HepG2 (cell line): ENCODE measurements at regions not wholly inside any gene's neighbourhood (a gene's known extent, or its start where the extent isn't known, plus 50 kb on each side); places are given as distances from the start of the nearest gene placed in this dataset.

ENCODE experiments used
- ATAC-seq: fragments of 200-7000 bp; cut with Tn5 transposase; 3 replicates; pipeline ENCODE4 v1.9.1; 2020; ENCODE audit warnings: mild to moderate bottlenecking, moderate library complexity
- BruUV-seq: library from RNA; stranded (reverse); fragments of 400-500 nt; replicated peaks from 2 replicates; lab custom pipeline; 2021; lab: Mats Ljungman, UMichigan
- CTCF ChIA-PET: fragments of 300-600 bp; formaldehyde crosslinking; extraction: SDS; loops from one replicate; lab custom pipeline; 2021; ENCODE audit warnings: low total read pairs, inconsistent platforms, low intra/inter-chr PET ratio; lab: Yijun Ruan, JAX
- POLR2A ChIA-PET: fragments of 350-600 bp; sonication (Branson Sonifier 250); formaldehyde crosslinking; loops from one replicate; lab custom pipeline; 2020; ENCODE audit warnings: antibody characterized with exemption, inconsistent platforms; lab: Yijun Ruan, JAX
- DNase-seq: peaks from one replicate; pipeline ENCODE4 v3.0.0-alpha.2; 2015; ENCODE audit warnings: low spot score
- FAIRE-seq: peaks from 3 replicates; lab custom pipeline; 2011; peaks lifted over from hg19 to GRCh38; lab: Jason Lieb, UNC
- H2AFZ ChIP-seq: one replicate; pipeline ENCODE4 v1.6.1; 2011; ENCODE audit warnings: low read length, inconsistent platforms
- H3K27ac ChIP-seq: fragments of 300-600 bp; 3 replicates; pipeline ENCODE4 v1.8.0; 2011; ENCODE audit warnings: mixed run types, mild to moderate bottlenecking, mixed read lengths, low read length, inconsistent platforms; ENCODE audit not compliant: insufficient read depth; ENCODE audit errors: extremely low read length
- H3K27me3 ChIP-seq, 2 experiments: fragments of 200-600 bp in 1 of 2; 2 replicates in 1 of 2; 3 replicates in 1 of 2; pipeline versions ENCODE4 v1.6.0 to v1.8.0; 2011; ENCODE audit warnings: low read length in 2 of 2, mild to moderate bottlenecking in 2 of 2, moderate library complexity in 2 of 2, inconsistent platforms in 1 of 2; ENCODE audit not compliant: insufficient read depth in 2 of 2, control insufficient read depth in 1 of 2
- H3K36me3 ChIP-seq, 2 experiments: fragments of 200-600 bp in 1 of 2; replicated peaks in 1 of 2; 2 replicates in 1 of 2; 3 replicates in 1 of 2; pipeline versions ENCODE4 v1.5.1 to v1.8.0; 2011; ENCODE audit warnings: low read length in 2 of 2, inconsistent platforms in 1 of 2; ENCODE audit not compliant: insufficient read depth in 2 of 2, control insufficient read depth in 1 of 2
- H3K4me1 ChIP-seq: 2 replicates; pipeline ENCODE4 v1.5.1; 2012; ENCODE audit warnings: low read length, inconsistent platforms; ENCODE audit not compliant: insufficient read depth
- H3K4me2 ChIP-seq: 2 replicates; pipeline ENCODE4 v1.6.0; 2011; ENCODE audit warnings: low read depth, low read length, inconsistent platforms
- H3K4me3 ChIP-seq, 3 experiments: fragments of 200-600 bp in 1 of 3; sonication (generic), shearing (Covaris generic) in 1 of 3; replicated peaks in 1 of 3; 2 replicates each; pipeline ENCODE4 v1.5.1; 2011 to 2016; ENCODE audit warnings: low read length in 3 of 3, inconsistent platforms in 2 of 3, low read depth in 2 of 3, mild to moderate bottlenecking in 2 of 3, control low read depth in 1 of 3, mixed read lengths in 1 of 3; ENCODE audit not compliant: insufficient read depth in 1 of 3
- H3K79me2 ChIP-seq: one replicate; pipeline ENCODE4 v1.6.1; 2011; ENCODE audit warnings: low read length, inconsistent platforms; ENCODE audit not compliant: insufficient read depth
- H3K9ac ChIP-seq: 2 replicates; pipeline ENCODE4 v1.6.0; 2011; ENCODE audit warnings: mild to moderate bottlenecking, low read depth, low read length, inconsistent platforms; ENCODE audit not compliant: insufficient read depth
- H3K9me3 ChIP-seq: 2 replicates; pipeline ENCODE4 v1.5.1; 2012; ENCODE audit warnings: mild to moderate bottlenecking, low read length
- H4K20me1 ChIP-seq: 2 replicates; pipeline ENCODE4 v1.6.0; 2011; ENCODE audit warnings: inconsistent platforms, mild to moderate bottlenecking, low read length, moderate library complexity; ENCODE audit not compliant: insufficient read depth
- ARNTL ChIP-seq: sonication (generic); formaldehyde crosslinking; IDR thresholded peaks from 2 replicates; pipeline ENCODE4 v1.4.0; 2020; ENCODE audit warnings: mild to moderate bottlenecking, missing genetic modification reagents
- HDAC2 ChIP-seq: sonication (generic); formaldehyde crosslinking; IDR thresholded peaks from 2 replicates; pipeline ENCODE4 v1.4.0; 2020; ENCODE audit warnings: missing genetic modification reagents
- HHEX ChIP-seq: IDR thresholded peaks from 2 replicates; pipeline ENCODE4 v1.6.1; 2016; ENCODE audit warnings: control low read depth
- HIC2 ChIP-seq: sonication (generic); formaldehyde crosslinking; IDR thresholded peaks from 2 replicates; pipeline ENCODE4 v1.9.0; 2022; ENCODE audit warnings: low read depth, missing genetic modification reagents
- HNF1B ChIP-seq: sonication (generic); formaldehyde crosslinking; IDR thresholded peaks from 2 replicates; pipeline ENCODE4 v1.5.1; 2020; ENCODE audit warnings: mild to moderate bottlenecking, moderate library complexity, missing genetic modification reagents
- IRF1 ChIP-seq: sonication (generic); formaldehyde crosslinking; IDR thresholded peaks from 2 replicates; pipeline ENCODE4 v1.4.0; 2020; ENCODE audit warnings: low read depth, mild to moderate bottlenecking, missing genetic modification reagents
- KLF6 ChIP-seq: IDR thresholded peaks from 2 replicates; pipeline ENCODE4 v1.8.0; 2016; ENCODE audit warnings: missing biosample characterization, missing genetic modification reagents
- MEIS1 ChIP-seq: sonication (generic); formaldehyde crosslinking; IDR thresholded peaks from 2 replicates; pipeline ENCODE4 v1.9.0; 2021; ENCODE audit warnings: mild to moderate bottlenecking, missing genetic modification reagents, moderate library complexity, borderline replicate concordance
- TBP ChIP-seq: sonication (generic); formaldehyde crosslinking; IDR thresholded peaks from 2 replicates; pipeline ENCODE4 v1.5.0; 2020; ENCODE audit warnings: missing genetic modification reagents
- YY1 ChIP-seq: IDR thresholded peaks from 2 replicates; pipeline ENCODE4 v1.6.1; 2011; ENCODE audit warnings: low read length, low read depth, moderate library complexity, mild to moderate bottlenecking; ENCODE audit not compliant: insufficient read depth, insufficient replicate concordance
- ZFP36L2 ChIP-seq: sonication (generic); formaldehyde crosslinking; IDR thresholded peaks from 2 replicates; pipeline ENCODE4 v1.4.0; 2020; ENCODE audit warnings: missing genetic modification reagents
- ZNF160 ChIP-seq: sonication (generic); formaldehyde crosslinking; IDR thresholded peaks from 2 replicates; pipeline ENCODE4 v1.8.0; 2022; ENCODE audit warnings: mild to moderate bottlenecking, inconsistent platforms, missing genetic modification reagents
- ZNF646 ChIP-seq: sonication (generic); formaldehyde crosslinking; IDR thresholded peaks from 2 replicates; pipeline ENCODE4 v1.9.0; 2021; ENCODE audit warnings: mild to moderate bottlenecking, missing genetic modification reagents
- WGBS: methylation state at CpG from one replicate; pipeline ENCODE4 v1.1.6; 2017; ENCODE audit warnings: low lambda C conversion rate; 5-methylcytosine and 5-hydroxymethylcytosine counted together
- in situ Hi-C: cut with HindIII; loops from 2 replicates; pipeline ENCODE4 v1.10.0; 2017; ENCODE audit warnings: low pct_unique_long_range_greater_than_20kb; ENCODE audit not compliant: extremely low pct_ligation_motif_present
- intact Hi-C: fragments of 100-400 bp; cut with micrococcal nuclease; formaldehyde crosslinking; loops from one replicate; pipeline ENCODE4 v1.10.0; 2022; ENCODE audit not compliant: unreplicated experiment
- TF ChIP-seq, protein P1 (sequence below): sonication (generic); formaldehyde crosslinking; IDR thresholded peaks from 2 replicates; pipeline ENCODE4 v1.8.0; 2022; ENCODE audit warnings: missing genetic modification reagents, mild to moderate bottlenecking, borderline replicate concordance

DNA sequence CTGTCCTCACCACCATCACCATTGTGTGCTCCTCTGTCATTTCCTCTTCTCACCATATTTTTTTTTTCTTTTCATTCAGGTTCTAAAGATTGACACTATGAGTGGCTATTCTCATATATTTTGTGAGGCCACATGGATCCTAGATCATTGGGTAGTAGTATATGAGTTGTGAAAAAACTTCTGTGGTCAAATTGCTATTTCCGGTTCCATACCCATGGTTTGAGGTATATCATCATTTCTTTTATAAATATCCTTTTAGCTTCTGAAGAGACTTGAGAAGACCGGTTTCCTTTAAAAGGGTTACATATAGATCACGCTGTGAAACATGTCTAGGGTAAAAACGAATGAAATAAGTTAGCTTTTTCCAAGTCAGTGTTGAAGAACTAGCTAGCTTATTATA is 769.3 kb downstream of the NOVA1 start:
- 4% methylated on average over 4 of the region's 4 CpGs for WGBS
- H3K79me2 ChIP-seq: no peaks in the 10 kb centered on the region
- in situ Hi-C loops: no loop called here
- H3K4me1 ChIP-seq: no peaks in the 10 kb centered on the region
- H2AFZ ChIP-seq: no peak overlapping the region
- no TSS peak for BruUV-seq
- no peak overlapping the region for H3K4me3 ChIP-seq
- no peak overlapping the region for H3K9ac ChIP-seq
- H3K9me3 ChIP-seq: peaks cover 96% of the 10 kb centered on the region
- intact Hi-C loops: no loop called here
- POLR2A ChIA-PET: no interaction called here
- no peaks in the 10 kb centered on the region for H3K36me3 ChIP-seq
- H3K27me3 ChIP-seq: no peaks in the 10 kb centered on the region
- no peaks in the 10 kb centered on the region for H4K20me1 ChIP-seq
- FAIRE-seq: no peak
- no peak overlapping the region for H3K27ac ChIP-seq
- DNase-seq: no peak
- CTCF ChIA-PET: no interaction called here
- no peak for ATAC-seq
- no peak overlapping the region for H3K4me2 ChIP-seq
- TF ChIP-seq HHEX (CRISPR knock-in tag) (no peak), ARNTL (CRISPR knock-in tag) (no peak), HNF1B (CRISPR knock-in tag) (no peak), MEIS1 (CRISPR knock-in tag) (no peak), YY1 (no peak), ZFP36L2 (no peak), KLF6 (CRISPR knock-in tag) (no peak), ZNF160 (CRISPR knock-in tag) (no peak), HIC2 (no peak), IRF1 (CRISPR knock-in tag) (no peak), ZNF646 (CRISPR knock-in tag) (no peak), TBP (CRISPR knock-in tag) (no peak), HDAC2 (CRISPR knock-in tag) (no peak)
- TF ChIP-seq, protein P1, sequence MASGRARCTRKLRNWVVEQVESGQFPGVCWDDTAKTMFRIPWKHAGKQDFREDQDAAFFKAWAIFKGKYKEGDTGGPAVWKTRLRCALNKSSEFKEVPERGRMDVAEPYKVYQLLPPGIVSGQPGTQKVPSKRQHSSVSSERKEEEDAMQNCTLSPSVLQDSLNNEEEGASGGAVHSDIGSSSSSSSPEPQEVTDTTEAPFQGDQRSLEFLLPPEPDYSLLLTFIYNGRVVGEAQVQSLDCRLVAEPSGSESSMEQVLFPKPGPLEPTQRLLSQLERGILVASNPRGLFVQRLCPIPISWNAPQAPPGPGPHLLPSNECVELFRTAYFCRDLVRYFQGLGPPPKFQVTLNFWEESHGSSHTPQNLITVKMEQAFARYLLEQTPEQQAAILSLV (CRISPR knock-in tag): no peak
